ENCODE measurements at regions not wholly inside any gene's neighbourhood (a gene's known extent, or its start where the extent isn't known, plus 50 kb on each side); places are given as distances from the start of the nearest gene placed in this dataset.

DNA sequence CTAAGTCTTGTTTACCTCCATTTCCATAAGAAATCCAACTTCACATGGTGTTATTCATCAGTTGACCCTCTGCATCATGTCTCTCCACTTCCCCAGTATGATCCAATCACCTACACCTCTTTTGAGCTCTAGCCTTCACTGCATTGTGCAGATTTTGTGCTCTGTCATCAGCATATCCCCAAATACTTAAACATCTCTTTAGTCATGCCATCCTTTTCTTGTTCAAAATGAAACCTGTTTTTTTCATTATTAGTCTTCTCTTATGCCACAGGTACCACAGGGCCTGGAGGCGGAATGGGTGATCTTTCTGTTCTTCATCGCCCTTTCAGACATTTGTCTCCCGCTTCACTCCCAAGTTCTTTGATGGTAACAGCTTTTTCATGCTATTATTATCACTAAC lies 382.7 kb upstream of the GALNTL6 start:
- Histone ChIP-seq H3K9me3 (no peaks in the 10 kb centered on the region), H3K4me2 (no peak overlapping the region), H3K4me3 (no peak overlapping the region), H3K4me1 (no peaks in the 10 kb centered on the region), H3K27ac (no peak overlapping the region)
- ChIA-PET POLR2A (no interaction called here), CTCF (no interaction called here)
- WGBS (ENCODE audit: missing lambda C conversion rate): 77% methylated on average over 3 of the region's 3 CpGs
- TF ChIP-seq, protein P1, sequence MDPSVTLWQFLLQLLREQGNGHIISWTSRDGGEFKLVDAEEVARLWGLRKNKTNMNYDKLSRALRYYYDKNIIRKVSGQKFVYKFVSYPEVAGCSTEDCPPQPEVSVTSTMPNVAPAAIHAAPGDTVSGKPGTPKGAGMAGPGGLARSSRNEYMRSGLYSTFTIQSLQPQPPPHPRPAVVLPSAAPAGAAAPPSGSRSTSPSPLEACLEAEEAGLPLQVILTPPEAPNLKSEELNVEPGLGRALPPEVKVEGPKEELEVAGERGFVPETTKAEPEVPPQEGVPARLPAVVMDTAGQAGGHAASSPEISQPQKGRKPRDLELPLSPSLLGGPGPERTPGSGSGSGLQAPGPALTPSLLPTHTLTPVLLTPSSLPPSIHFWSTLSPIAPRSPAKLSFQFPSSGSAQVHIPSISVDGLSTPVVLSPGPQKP (IDR thresholded peaks at IDR 0.05; ENCODE audit: low read depth, low read length): no peak
- TF ChIP-seq RFX5 (IDR thresholded peaks at IDR 0.05) (no peak), CEBPB (IDR thresholded peaks at IDR 0.05) (no peak), ZFP36 (IDR thresholded peaks at IDR 0.05; ENCODE audit: borderline replicate concordance, partially characterized antibody) (no peak), ZSCAN20 (CRISPR knock-in tag; IDR thresholded peaks at IDR 0.05) (no peak), NR3C1 (IDR thresholded peaks at IDR 0.05) (no peak), RARB (CRISPR knock-in tag; IDR thresholded peaks at IDR 0.05) (no peak), KDM5A (IDR thresholded peaks at IDR 0.05) (no peak), SREBF2 (IDR thresholded peaks at IDR 0.05) (no peak), MYC (IDR thresholded peaks at IDR 0.05; ENCODE audit: borderline replicate concordance, low read length) (no peak), GATA3 (IDR thresholded peaks at IDR 0.05; ENCODE audit: borderline replicate concordance) (no peak), REST (IDR thresholded peaks at IDR 0.05) (no peak), HES2 (IDR thresholded peaks at IDR 0.05) (no peak), PBX3 (IDR thresholded peaks at IDR 0.05) (no peak), POLR2A (IDR thresholded peaks at IDR 0.05; ENCODE audit: low read length) (no peak), HOXB13 (CRISPR knock-in tag; IDR thresholded peaks at IDR 0.05; ENCODE audit: low read depth) (no peak)
- TF ChIP-seq, protein P2, sequence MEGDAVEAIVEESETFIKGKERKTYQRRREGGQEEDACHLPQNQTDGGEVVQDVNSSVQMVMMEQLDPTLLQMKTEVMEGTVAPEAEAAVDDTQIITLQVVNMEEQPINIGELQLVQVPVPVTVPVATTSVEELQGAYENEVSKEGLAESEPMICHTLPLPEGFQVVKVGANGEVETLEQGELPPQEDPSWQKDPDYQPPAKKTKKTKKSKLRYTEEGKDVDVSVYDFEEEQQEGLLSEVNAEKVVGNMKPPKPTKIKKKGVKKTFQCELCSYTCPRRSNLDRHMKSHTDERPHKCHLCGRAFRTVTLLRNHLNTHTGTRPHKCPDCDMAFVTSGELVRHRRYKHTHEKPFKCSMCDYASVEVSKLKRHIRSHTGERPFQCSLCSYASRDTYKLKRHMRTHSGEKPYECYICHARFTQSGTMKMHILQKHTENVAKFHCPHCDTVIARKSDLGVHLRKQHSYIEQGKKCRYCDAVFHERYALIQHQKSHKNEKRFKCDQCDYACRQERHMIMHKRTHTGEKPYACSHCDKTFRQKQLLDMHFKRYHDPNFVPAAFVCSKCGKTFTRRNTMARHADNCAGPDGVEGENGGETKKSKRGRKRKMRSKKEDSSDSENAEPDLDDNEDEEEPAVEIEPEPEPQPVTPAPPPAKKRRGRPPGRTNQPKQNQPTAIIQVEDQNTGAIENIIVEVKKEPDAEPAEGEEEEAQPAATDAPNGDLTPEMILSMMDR (IDR thresholded peaks at IDR 0.05): no peak
- DNase-seq (ENCODE audit: low read depth in 1 of 2, low spot score in 1 of 2) (no peak), FAIRE-seq (no peak), ATAC-seq (no peak)

GRCh38 chr4:171397175-171397574 lies 416.0 kb upstream of the GALNTL6 start:
- ChIA-PET POLR2A (no interaction called here), CTCF (no interaction called here)
- DNase-seq (ENCODE audit: low read depth in 1 of 2, low spot score in 1 of 2): no peak
- FAIRE-seq: no peak
- no peak for ATAC-seq
- H3K9me3 ChIP-seq: no peaks in the 10 kb centered on the region
- no peaks in the 10 kb centered on the region for H3K4me1 ChIP-seq
- H3K27ac ChIP-seq: no peak overlapping the region
- H3K4me2 ChIP-seq: no peak overlapping the region
- 86% methylated on average over 6 of the region's 6 CpGs for WGBS (ENCODE audit: missing lambda C conversion rate)
- no peak overlapping the region for H3K4me3 ChIP-seq
- TF ChIP-seq HOXB13 (CRISPR knock-in tag; IDR thresholded peaks at IDR 0.05; ENCODE audit: low read depth): no peak
- no peak for TF ChIP-seq ESRRA (IDR thresholded peaks at IDR 0.05; ENCODE audit: borderline replicate concordance, low read length)
- no peak for TF ChIP-seq FOXS1 (CRISPR knock-in tag; IDR thresholded peaks at IDR 0.05)
- TF ChIP-seq HES2 (IDR thresholded peaks at IDR 0.05): no peak
- no peak for TF ChIP-seq CHD4 (IDR thresholded peaks at IDR 0.05; ENCODE audit: borderline replicate concordance)
- TF ChIP-seq, protein P2 (IDR thresholded peaks at IDR 0.05): no peak
- TF ChIP-seq EHF (CRISPR knock-in tag; IDR thresholded peaks at IDR 0.05): no peak
- no peak for TF ChIP-seq KDM1A (IDR thresholded peaks at IDR 0.05; ENCODE audit: low read depth)
- no peak for TF ChIP-seq PHF8 (IDR thresholded peaks at IDR 0.05; ENCODE audit: borderline replicate concordance, low read depth)
- no peak for TF ChIP-seq JUN (IDR thresholded peaks at IDR 0.05)
- no peak for TF ChIP-seq PBX3 (IDR thresholded peaks at IDR 0.05)

Measured in A549 (cell line).